ENCODE measurements at regions not wholly inside any gene's neighbourhood (a gene's known extent, or its start where the extent isn't known, plus 50 kb on each side); places are given as distances from the start of the nearest gene placed in this dataset.
"Not testable (repeated sequence)": the region's sequence is repeated elsewhere in the genome, so short reads cannot be mapped to it uniquely, and the experiment has no call there.

- DNase-seq (ENCODE audit: low spot score), result not testable (repeated sequence)
Observed at GRCh38 chr16:18263046-18263445, 73.5 kb downstream of the NPIPA8 start.

- not testable (repeated sequence) for DNase-seq (ENCODE audit: low spot score)
Observed at GRCh38 chr16:18261848-18262247, 74.7 kb downstream of the NPIPA8 start.

- not testable (repeated sequence) for DNase-seq (ENCODE audit: low spot score)
Observed at GRCh38 chr16:18259496-18260176, 76.9 kb downstream of the NPIPA8 start.

DNA sequence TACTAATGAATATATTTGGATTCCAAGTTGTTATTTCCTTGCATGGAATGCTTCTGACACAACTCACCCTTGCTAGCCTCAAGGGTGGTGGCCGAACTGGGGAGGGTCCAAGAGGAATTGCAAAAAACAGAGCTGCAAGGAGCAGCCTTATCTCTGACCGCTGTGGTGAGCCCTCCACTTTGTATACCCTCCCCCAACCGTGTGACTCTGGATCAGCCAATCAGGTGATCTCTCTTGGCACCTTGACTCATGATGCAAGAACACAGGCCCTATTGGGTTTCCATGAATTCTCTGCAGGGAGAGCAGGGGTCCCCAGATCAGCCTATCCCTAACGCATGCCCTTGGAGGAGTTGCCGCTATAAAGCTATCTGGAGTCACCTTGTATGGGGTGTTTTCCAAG lies 83.6 kb downstream of the NPIPA8 start:
- DNase-seq (ENCODE audit: low spot score), result not testable (repeated sequence)

DNA sequence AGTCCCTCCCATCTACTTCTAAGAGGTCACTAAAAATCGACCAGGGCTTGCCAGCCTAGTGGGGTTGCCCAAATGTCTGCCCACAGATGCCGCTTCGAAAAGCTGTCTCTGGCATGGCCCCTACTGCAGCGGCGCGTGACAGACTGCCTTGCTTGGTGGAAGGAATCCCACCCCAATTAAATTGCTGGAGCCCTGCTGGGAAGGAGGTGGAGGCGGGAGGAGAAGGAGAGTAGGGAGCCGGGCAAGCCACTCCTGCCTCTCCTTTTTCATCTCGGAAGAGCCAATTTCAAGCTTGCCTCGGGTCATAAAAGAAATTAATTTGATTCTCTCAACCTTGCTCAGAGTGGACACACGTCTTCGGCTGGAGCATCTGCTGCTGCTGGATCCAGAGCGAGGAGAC lies 106.0 kb downstream of the NPIPA8 start:
- DNase-seq (ENCODE audit: low spot score), result not testable (repeated sequence)

- DNase-seq (ENCODE audit: low spot score), result not testable (repeated sequence)
Observed at GRCh38 chr16:18222054-18223009, 114.2 kb downstream of the NPIPA8 start.

DNA sequence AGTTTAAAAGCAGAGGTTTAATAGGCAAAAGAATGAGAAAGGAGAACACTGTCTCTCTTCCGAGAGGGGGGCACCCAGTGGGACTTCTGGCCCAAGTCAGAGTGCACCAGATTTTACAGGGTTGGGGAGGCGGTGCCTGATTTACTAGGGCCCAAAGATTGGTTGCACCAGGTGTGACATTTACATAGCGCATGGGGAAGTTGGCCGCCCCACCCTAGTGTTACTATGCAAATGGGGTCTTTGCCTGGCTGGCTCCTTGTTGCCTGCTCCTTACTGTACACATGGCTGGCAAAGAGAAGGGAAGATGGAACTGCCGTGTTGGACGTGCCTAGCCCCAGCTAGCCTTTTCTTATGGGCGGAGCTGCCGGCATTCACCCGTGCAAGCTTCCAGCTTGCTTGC lies 118.8 kb downstream of the NPIPA8 start:
- not testable (repeated sequence) for DNase-seq (ENCODE audit: low spot score)

DNA sequence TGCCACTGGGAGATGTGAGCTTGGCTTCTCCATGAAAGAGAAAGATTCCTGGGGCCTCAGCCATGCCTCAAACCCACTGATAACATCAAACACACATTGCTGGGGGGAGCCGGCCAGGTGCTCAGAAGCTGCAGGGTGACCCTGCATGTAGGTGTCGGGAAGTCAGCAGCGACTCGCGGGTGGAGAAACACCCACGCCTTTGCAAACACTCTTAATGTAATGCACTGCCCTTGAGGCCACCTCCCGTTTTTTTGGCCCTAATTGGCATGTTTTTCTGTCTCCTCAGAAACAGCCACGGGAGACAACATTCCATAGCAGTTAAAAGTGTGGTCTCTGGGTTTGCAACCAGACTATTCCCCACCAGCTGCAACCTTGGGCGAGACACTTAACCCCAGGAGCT lies 119.7 kb downstream of the NPIPA8 start:
- DNase-seq (ENCODE audit: low spot score), result not testable (repeated sequence)

GRCh38 chr16:18213810-18214209 lies 122.7 kb downstream of the NPIPA8 start:
- DNase-seq (ENCODE audit: low spot score), result not testable (repeated sequence)

DNA sequence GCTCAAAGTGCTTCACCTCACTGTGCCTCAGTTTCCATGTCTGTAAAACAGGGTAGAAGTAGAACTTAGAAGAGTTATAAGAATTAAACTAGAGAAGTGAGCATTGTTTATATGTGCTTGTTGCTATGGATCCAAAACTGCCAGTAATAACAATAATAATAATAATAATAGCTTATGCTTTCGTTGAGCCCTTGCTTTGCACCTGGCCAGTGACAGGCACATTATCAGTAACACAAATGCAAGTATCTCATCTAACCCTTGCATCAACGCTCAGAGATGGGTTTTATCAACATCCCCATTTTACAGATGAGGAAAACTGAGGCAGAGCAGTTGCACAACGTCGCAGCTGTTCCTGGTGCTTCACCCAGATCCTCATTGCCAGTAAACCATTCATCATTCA lies 125.0 kb downstream of the NPIPA8 start:
- DNase-seq (ENCODE audit: low spot score), result not testable (repeated sequence)

GRCh38 chr16:18204786-18205185 lies 131.8 kb downstream of the NPIPA8 start:
- DNase-seq (ENCODE audit: low spot score), result not testable (repeated sequence)

DNA sequence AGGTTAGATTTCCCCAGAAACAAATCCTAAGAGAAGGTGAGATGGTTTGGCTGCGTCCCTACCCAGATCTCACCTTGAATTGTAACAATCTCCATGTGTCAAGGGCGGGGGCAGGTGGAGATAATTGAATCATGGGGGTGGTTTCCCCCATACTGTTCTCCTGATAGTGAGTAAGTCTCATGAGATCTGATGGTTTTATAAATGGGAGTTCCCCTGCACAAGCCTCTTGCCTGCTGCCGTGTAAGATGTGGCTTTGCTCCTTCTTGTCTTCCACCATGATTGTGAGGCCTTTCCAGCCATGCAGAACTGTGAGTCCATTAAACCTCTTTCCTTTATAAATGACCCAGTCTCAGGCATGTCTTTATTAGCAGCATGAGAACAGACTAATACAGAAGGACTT lies 132.2 kb downstream of the NPIPA8 start:
- not testable (repeated sequence) for DNase-seq (ENCODE audit: low spot score)

GRCh38 chr16:18201511-18201910 lies 135.0 kb downstream of the NPIPA8 start:
- not testable (repeated sequence) for DNase-seq (ENCODE audit: low spot score)

- DNase-seq (ENCODE audit: low spot score), result not testable (repeated sequence)
Observed at GRCh38 chr16:18192389-18192788, 144.1 kb downstream of the NPIPA8 start.

GRCh38 chr16:18190179-18190578 lies 146.4 kb downstream of the NPIPA8 start:
- DNase-seq (ENCODE audit: low spot score), result not testable (repeated sequence)

- DNase-seq (ENCODE audit: low spot score), result not testable (repeated sequence)
Observed at GRCh38 chr16:18184755-18185154, 151.8 kb downstream of the NPIPA8 start.

DNA sequence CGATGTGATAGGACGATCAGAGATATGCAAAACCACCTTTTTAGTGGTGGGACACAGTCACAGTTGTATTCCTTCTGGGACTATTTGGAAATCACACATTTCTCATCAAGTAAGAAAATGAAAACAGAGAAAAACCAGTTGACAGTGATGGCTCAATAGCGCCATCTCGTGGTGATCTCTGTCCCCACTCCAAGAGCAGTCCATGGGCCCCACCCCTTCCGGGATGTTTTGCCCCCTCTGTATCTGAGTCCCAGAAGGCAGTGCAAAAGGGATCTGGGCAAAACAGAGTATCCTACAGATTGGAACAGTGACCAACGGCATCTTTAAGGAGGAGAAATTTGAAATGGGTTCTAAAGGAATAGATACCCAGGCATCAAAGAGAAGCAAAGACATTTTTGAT lies 155.5 kb downstream of the NPIPA8 start:
- DNase-seq (ENCODE audit: low spot score), result not testable (repeated sequence)

- DNase-seq (ENCODE audit: low spot score), result not testable (repeated sequence)
Observed at GRCh38 chr16:18173945-18174497, 162.5 kb downstream of the NPIPA8 start.

DNA sequence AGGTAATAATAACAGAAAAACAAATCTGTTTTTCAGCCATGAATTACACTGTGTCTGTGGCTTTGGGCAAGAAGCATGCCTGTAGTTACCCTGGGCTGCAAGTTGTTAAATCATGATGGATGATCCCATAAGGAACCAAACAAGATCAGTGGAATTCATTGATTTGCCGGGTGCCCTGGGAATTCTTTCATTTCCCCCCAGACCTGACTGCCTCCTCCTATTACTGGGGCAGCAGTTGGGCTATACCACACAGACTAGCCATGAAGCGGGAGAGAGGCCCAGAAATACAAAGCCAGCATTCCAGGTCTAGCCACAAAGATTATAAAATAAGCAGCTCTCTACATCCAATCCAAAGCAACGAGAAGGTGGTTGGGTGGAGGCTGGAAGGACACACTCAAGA lies 174.2 kb downstream of the NPIPA8 start:
- DNase-seq (ENCODE audit: low spot score), result not testable (repeated sequence)

DNA sequence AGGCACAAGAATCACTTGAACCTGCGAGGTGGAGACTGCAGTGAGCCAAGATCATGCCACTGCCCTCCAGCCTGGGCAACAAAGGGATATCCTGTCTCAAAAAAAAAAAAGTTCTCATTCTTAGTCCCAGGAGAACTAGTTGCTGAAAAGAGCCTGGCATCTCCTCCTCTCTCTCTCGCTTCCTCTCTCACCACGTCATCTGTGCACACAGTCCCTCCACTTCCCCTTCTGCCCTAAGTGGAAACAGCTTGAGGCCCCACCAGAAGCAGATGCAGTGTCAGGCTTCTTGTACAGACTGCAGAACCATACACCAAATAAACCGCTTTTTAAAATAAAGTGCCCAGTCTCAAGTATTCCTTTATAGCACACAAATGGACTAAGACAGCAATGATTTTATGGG lies 175.3 kb downstream of the NPIPA8 start:
- DNase-seq (ENCODE audit: low spot score), result not testable (repeated sequence)

DNA sequence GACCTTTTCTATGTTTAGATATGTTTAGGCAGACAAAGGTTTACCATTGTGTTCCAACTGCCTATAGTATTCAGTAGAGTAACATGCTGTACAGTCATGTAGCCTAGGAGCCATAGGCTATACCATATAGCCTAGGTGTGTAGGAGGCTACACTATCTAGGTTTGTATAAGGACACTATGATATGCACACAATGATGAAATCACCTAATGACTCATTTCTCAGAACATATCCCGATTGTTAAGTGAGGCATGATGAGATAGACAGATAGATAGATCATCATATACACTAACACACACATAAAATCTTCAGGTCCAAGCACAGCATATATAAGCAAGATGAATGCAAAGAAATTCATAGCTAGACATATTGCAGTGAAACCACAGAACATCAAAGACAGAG lies 177.4 kb downstream of the NPIPA8 start:
- DNase-seq (ENCODE audit: low spot score), result not testable (repeated sequence)

- not testable (repeated sequence) for DNase-seq (ENCODE audit: low spot score)
Observed at GRCh38 chr16:18157854-18158253, 178.7 kb downstream of the NPIPA8 start.

- DNase-seq (ENCODE audit: low spot score), result not testable (repeated sequence)
Observed at GRCh38 chr16:18152832-18153231, 183.7 kb downstream of the NPIPA8 start.

Data from hematopoietic multipotent progenitor cell treated with erythropoietin and hydrocortisone succinate and interleukin-3 and kit ligand, for 15 days (in vitro differentiated cells).